Sigmoid colon (tissue), 4 donors: ENCODE measurements at regions not wholly inside any gene's neighbourhood (a gene's known extent, or its start where the extent isn't known, plus 50 kb on each side); places are given as distances from the start of the nearest gene placed in this dataset.

Experiments used
- CTCF ChIP-seq, 4 experiments: fragments of 450-650 bp in 3 of 4; fragments of 200-600 bp in 1 of 4; IDR thresholded peaks; one replicate each; pipeline ENCODE4 v1.5.1; 2016 to 2019; ENCODE audit warnings: antibody characterized with exemption in 4 of 4, mild to moderate bottlenecking in 3 of 4, moderate library complexity in 2 of 4
- EP300 ChIP-seq, 4 donors: sonication (generic); formaldehyde crosslinking; IDR thresholded peaks; one replicate each; pipeline ENCODE4 v1.6.1; 2017; ENCODE audit warnings: antibody characterized with exemption in 4 of 4
- POLR2A ChIP-seq, 2 donors: fragments of 450-650 bp; IDR thresholded peaks; one replicate each; pipeline ENCODE4 v1.6.1; 2016; ENCODE audit warnings: antibody characterized with exemption in 2 of 2, mild to moderate bottlenecking in 2 of 2, moderate library complexity in 2 of 2

- TF ChIP-seq CTCF (IDR thresholded peaks at IDR 0.05) = no peak
- no peak for TF ChIP-seq POLR2A (IDR thresholded peaks at IDR 0.05)
- no peak for TF ChIP-seq EP300 (IDR thresholded peaks at IDR 0.05)
Measured at GRCh38 chr2:129729011-129729410, 250.5 kb upstream of the RAB6C start.
